ENCODE measurements at regions not wholly inside any gene's neighbourhood (a gene's known extent, or its start where the extent isn't known, plus 50 kb on each side); places are given as distances from the start of the nearest gene placed in this dataset.

- no peak for DNase-seq
Measured at GRCh38 chr14:100659345-100660001, 67.2 kb upstream of the DLK1 start.

GRCh38 chr14:100660498-100660881, 66.2 kb upstream of the DLK1 start:
- no peak for DNase-seq

DNA sequence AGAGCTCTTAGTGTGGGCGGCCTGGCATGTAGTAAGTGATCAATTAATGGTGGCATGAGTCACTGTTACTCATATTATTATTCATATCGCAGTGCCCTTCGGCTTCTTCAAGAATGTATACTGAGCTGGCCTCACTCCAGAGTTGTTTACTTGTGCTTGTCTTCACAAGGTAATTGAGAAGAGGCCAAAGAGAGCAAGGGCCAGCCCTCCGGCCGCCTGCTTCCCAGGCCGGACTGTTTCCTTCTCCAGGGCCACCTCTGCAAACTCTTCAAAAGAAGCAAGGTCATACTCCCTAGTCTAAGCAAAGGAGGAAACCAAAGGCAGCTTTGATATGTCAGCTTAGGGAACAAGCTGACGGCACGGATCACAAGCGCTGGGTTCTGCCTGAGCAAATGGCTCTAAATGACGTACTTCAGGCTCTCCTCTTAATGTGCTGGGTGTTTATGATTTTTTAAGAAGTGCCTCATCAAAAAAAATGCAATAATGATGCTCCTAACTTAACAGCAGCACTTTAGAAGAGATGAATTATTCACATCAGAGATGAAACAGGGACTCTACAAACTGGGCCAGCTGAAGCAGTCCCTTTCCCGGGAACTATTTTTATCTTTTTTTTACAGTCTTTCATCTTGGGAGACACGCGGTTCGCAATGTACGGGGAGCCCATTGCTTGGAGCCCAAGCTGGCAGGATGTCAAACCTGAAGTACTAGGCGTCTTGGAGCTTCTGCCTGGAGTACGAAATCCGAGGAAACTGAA, 65.6 kb upstream of the DLK1 start:
- DNase-seq: no peak

DNA sequence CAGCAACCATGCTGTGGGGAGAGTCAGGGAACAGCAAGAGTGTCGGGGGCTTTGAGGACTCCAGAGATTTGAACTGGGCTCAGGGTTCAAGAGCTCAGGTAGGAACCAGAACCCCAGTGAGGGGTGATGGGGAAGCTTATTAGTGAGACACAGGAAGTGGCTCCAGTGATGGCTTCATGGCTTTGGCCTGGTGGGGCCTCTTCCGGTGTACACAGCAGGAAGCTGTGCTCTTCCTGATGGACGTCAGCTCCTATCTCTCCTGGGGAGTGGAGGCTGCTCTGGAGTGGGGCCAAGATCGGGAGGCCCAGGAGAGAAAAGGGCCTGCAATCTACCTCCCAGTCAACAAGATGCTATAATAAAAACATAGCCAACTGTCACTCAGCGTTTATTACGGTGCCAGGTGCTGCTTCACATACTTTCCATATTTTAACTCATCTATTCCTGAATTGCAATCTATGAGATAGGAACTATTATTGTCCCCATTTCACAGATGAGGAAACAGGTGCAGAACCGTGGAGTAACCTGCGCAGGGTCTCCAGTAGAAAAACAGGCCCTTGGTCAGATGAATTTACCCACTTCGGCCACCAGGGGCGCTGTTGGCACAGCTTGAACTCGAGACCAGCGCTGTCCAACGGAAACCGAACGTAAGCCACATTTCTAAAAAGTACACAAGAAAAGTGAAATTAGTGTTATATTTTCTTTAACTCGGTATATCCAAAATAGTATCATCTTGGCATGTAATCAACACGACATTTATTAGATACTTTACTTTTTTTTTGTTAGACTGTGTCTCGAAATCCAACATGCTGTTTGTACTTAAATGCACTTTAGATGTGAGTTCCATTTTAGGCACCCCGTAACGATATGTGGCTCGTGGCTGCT, 63.6 kb upstream of the DLK1 start:
- DNase-seq: peak; percentile 58 to 63

GRCh38 chr14:100663761-100664052, 63.0 kb upstream of the DLK1 start:
- DNase-seq: no peak

DNA sequence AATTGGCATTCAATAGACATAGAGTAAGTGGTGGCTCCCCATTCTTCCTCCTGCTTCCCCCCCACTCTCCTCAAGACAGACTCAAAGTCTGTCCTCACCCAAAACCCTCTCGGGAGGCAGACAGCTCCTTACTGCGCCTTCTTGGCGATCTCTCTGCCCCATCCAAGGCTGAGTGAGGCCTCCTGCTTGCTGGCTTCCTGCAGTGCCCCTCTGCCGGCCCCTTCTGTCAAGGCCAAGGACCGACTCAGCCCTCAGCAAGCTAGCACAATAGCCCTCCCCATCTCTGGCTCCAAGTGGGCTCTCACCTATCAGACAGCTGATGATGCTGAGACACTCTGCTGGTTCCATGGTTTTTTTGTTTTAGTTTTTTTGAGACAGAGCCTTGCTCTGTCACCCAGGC, 62.5 kb upstream of the DLK1 start:
- no peak for DNase-seq

- no peak for DNase-seq
Measured at GRCh38 chr14:100664841-100665510, 61.7 kb upstream of the DLK1 start.

DNA sequence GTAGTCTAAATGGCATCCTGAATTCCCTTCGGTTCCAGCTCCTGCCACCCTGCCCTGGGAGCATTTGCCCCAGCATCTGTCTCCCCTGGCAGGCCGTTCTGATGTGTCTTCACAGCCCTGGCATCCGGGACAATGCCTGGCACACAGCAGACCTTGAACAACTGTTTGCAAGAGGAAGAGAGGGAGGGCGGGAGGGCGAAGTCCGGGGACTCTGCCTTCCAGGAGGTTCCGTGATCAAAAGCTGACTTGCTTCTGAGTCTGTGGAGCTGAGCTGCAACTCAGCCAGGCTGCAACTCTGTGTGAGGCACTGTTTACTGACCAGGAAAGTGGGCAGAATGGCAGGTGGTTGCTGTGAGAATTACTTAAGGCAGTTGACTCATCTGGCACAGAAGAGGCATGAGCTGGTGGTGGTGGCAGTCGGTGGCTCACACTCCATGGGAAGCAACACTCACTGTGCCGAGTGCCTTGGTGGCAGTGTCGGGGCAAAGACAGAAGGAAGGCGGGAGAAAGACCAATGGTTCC, 61.1 kb upstream of the DLK1 start:
- DNase-seq: no peak

DNA sequence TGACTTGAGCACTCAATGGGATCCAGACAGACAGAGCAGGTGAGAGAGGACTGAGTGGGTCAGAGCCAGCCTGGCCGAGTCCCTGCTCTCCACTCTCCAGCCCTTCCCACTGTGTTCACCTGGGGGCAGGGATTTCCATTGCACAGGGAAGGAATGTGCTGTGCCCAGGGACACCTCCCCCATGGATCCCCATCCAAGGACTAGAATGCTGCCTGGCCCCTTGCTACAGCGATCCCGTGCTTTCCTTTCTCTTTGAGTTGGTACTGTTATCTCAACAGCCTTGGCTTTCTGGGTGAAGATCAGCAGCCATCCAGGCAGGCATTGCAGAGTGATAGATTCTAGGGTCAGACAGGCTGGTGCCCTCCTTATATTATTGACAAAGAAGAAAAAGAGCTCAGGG, 60.3 kb upstream of the DLK1 start:
- no peak for DNase-seq

GRCh38 chr14:100666851-100667250, 59.8 kb upstream of the DLK1 start:
- no peak for DNase-seq

- DNase-seq: no peak
Measured at GRCh38 chr14:100667656-100668055, 59.0 kb upstream of the DLK1 start.

DNA sequence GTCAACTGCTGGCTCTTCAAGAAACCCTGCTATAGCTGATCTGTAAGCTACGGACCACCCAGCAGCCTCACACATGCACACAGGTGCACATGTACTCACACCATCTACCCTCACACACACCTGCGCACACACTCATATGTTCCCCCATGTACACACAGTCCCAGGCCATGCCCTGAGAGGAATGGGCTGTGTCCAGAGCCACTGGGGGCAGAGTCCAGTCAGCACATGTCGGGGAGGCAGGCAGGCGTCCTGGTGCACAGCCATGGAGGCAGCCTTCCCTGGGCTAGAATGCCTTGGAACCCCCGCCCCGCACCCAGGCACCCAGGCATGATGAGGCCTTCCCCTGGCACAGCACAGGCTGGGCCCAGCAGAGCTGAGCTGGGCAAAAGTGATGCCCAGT, 58.3 kb upstream of the DLK1 start:
- no peak for DNase-seq

DNA sequence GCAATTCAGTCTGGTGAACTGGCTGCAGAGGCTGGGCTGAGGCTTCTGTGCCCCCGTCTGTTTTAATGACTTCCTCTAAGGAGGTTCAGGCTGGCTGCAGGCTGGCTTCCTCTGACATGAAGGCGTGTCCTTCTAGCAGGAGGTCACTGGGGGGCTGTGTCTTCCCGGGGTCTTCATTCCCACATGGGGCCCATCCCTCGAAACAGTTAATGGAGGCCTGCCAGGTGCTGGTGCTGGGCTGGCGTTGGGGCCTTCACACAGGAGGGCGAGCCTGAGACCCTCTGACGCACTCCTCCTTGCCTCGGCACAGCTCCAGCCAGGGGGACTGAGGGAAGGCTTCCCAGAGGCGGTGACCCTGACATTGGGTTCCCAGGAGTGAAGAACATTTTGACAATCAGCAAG, 57.7 kb upstream of the DLK1 start:
- DNase-seq: no peak

DNA sequence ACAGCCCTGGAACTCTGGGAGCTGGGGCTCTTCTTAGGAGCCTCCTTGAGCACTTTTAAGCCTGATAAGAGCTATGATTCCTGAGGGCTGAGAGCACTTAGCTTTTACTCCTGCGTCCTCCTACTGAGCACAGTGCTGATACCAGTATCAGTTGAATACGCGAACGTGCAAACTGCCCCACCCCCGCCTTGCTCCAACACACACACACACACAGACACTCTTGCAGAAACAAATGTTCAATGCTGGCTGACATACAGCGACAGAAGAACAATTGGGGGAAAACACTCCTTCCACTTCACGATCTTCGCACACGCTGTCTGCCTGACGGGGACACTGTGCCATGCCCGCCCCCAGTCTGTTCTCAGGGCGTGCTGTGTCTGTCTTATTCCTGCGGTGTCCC, 57.2 kb upstream of the DLK1 start:
- DNase-seq: no peak

DNA sequence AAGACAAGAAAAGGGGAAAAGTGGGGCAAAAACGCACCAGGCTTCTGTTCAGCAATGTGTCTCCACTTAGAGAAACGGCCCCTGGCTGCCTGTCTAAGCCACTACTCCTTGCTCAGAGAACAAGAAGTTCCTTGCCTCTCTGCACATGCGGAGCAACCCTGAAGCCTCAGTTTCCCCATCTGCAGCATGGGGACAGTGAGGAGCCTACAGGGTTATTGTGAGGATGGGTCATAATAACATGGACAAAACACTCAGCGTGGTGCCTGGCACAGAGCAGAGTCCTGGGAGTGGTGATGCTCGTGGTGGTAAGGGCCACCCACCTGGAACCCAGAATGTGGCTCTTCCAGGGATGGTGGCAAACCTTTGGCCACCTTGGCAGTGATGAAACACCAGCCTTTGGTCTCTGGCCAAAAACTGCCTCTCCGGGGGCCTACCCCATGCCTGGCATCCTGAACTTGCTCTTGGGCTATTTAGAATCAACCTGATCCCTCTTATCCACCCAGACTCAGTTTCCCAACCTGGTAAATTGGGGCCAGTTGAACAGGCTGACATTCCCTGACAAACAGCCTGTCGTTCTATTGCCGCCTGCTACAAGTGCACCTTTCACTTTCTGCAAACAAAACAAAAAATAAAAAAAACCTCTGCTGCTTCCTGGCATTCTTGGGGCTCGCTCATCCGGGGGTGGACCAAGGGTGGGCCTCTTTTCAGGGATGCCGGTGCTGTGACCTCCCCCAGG, 56.5 kb upstream of the DLK1 start:
- DNase-seq: no peak

DNA sequence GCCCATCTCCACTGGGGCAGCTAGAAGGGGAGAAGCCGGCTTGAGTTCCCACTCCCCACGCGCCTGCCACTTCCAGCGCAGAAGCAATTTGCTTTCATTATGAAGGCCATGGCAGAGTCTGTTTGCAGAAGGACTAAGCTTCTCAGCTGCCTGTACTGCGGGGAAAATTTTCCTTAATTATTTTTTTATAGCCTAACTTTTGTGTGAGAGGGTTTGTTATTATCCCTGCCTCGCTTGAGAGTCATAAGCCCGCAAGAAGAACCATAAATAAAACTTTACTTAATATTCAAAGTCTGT, 56.0 kb upstream of the DLK1 start:
- DNase-seq: no peak

DNA sequence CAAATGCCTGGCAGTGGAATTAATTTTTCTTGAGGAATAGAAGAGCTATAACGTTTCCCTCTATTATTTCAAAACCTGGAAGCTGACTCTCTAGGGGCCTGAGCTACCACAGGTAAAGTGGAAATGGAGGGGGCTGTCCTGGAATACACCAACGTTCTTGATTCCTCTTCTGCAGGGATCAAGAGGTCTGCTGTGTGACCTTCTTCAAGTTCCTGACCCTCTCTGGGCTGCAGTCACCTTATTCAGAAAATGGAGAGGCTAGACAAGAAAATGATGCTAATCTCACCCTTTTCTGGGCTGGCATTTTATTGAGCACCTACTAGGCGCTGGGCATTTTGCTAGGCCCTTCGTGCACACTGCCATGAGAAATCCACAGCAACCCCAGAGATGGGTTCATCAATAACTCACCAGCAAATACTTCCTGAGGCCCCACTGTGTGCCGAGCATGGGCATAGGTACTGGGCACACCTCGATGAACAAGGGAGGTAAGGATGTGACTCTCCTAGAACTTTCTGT, 55.2 kb upstream of the DLK1 start:
- no peak for DNase-seq

- DNase-seq: no peak
Measured at GRCh38 chr14:100671906-100672305, 54.8 kb upstream of the DLK1 start.

DNA sequence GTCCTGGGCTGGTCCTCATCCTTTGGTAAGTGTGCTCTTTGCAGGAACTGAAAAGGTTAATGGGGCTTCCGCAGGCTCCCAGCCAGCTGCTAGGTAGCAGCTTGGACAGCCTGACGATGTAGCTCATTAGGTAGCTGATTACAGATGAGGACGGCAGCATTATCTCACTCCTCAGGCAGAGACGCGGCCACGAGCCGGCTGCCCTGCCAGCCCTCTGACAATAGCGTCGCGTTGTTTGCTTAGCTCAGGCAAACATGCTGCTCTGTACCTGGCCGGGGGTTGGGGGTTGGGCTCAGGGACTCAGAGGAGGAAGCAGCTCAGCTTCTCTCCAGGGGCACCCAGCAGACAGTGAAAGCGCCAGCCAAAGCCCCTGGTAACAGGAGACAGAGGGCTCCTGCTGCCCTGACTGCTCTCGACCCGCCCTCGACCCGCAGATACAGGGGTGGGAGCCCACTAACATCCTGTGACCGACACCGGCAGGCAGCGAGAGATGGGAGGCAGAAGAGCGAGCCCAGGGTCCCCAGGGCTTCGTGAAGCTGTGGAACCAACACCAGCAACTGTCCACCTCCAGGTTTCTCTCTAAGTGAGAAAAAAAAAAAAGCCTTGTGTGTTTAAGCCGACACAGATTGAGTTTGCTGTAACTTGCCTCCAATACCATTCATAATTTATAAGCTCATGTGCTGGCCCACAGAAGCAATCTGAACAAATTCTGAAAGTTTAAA, 53.4 kb upstream of the DLK1 start:
- no peak for DNase-seq

GRCh38 chr14:100673807-100674154, 52.9 kb upstream of the DLK1 start:
- no peak for DNase-seq

DNA sequence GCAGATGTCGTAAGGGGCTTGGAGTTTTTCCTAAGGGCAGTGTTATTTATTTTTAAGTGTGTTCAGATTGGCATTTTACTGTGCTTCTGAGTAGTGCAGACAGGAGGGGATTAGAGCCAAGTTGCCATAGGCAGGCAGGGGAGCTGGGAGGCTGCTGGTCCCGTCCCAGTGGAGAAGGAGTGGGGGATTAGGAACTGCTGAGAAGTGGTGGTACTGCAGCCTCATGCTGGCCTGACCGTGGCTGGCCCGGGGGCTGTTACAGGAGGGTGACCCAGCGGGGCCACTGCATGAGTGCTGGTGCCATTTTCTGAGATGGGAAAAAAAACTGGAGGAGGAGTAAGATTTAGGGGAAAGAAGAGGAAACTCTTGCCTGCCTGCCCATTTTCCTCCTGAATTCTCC, 52.3 kb upstream of the DLK1 start:
- DNase-seq: no peak
